ENCODE measurements at regions not wholly inside any gene's neighbourhood (a gene's known extent, or its start where the extent isn't known, plus 50 kb on each side); places are given as distances from the start of the nearest gene placed in this dataset.
"Not testable (repeated sequence)": the region's sequence is repeated elsewhere in the genome, so short reads cannot be mapped to it uniquely, and the experiment has no call there.

GRCh38 chr6:27532820-27533538, 60.1 kb upstream of the ZNF184 start:
- no peak for DNase-seq

- DNase-seq = no peak
These were observed 59.0 kb upstream of the ZNF184 start for GRCh38 chr6:27531772-27532459.

- not testable (repeated sequence) for DNase-seq
These were observed 56.9 kb upstream of the ZNF184 start for GRCh38 chr6:27529796-27530195.

DNA sequence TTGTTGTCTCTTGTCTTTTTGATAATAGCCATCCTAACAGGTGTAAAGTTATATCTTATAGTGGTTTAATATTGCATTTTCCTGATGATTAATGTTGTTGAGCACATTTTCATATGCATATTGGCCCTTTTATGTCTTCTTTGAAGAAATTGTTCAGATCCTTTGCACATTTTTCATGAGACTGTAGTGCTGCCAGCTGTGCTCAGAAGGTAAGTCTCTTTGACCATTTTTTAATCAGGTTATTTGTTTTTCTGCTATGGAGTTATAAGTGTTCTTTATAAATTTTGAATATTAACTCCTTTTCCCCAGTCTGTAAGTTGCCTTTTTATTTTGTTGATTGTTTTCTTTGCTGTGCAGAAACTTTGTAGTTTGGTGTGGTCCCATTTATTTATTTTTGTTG, 55.8 kb upstream of the ZNF184 start:
- no peak for DNase-seq
